GM13976 (cell line): ENCODE measurements at regions not wholly inside any gene's neighbourhood (a gene's known extent, or its start where the extent isn't known, plus 50 kb on each side); places are given as distances from the start of the nearest gene placed in this dataset.
"Not testable (repeated sequence)": the region's sequence is repeated elsewhere in the genome, so short reads cannot be mapped to it uniquely, and the experiment has no call there.

Experiments
- DNase-seq: peaks from one replicate; pipeline ENCODE4 v3.0.0; 2012; ENCODE audit warnings: low spot score
- in situ Hi-C: fragments of 300-500 bp; cut with MboI; formaldehyde crosslinking; loops from one replicate; pipeline ENCODE4 v1.12.0; 2022; ENCODE audit warnings: low sequenced_read_pairs, mixed read lengths, inconsistent platforms; ENCODE audit not compliant: unreplicated experiment
- TF ChIP-seq, protein P1 (sequence below): IDR thresholded peaks from 2 replicates; pipeline ENCODE4 v1.5.1; 2012; ENCODE audit warnings: borderline replicate concordance, mild to moderate bottlenecking; ENCODE audit not compliant: insufficient read depth; ENCODE audit errors: extremely low read depth, missing control alignments, control extremely low read depth

DNA sequence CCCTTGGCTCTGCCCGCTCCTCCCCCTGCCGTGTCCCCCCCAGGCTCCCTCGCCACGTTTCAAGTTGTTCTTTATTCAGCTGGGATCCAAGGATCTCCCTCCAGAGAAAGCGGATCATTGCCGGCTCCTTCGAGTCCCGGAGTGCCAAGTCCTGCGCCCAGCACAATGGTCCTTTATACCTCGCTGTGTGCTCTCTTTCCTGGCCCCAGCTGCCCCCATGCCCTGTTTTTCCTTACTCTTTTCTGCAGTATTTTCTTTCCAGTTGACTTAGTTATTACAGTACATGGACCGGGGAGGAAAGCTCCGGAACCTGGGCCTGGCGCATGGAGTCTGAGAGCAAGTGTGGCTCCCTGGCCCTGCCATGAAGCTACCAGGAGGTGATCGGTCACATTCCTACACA, 88.1 kb upstream of the KMT2C start:
- DNase-seq: no peak
- in situ Hi-C loops: no loop called here
- TF ChIP-seq, protein P1, sequence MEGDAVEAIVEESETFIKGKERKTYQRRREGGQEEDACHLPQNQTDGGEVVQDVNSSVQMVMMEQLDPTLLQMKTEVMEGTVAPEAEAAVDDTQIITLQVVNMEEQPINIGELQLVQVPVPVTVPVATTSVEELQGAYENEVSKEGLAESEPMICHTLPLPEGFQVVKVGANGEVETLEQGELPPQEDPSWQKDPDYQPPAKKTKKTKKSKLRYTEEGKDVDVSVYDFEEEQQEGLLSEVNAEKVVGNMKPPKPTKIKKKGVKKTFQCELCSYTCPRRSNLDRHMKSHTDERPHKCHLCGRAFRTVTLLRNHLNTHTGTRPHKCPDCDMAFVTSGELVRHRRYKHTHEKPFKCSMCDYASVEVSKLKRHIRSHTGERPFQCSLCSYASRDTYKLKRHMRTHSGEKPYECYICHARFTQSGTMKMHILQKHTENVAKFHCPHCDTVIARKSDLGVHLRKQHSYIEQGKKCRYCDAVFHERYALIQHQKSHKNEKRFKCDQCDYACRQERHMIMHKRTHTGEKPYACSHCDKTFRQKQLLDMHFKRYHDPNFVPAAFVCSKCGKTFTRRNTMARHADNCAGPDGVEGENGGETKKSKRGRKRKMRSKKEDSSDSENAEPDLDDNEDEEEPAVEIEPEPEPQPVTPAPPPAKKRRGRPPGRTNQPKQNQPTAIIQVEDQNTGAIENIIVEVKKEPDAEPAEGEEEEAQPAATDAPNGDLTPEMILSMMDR: no peak

DNA sequence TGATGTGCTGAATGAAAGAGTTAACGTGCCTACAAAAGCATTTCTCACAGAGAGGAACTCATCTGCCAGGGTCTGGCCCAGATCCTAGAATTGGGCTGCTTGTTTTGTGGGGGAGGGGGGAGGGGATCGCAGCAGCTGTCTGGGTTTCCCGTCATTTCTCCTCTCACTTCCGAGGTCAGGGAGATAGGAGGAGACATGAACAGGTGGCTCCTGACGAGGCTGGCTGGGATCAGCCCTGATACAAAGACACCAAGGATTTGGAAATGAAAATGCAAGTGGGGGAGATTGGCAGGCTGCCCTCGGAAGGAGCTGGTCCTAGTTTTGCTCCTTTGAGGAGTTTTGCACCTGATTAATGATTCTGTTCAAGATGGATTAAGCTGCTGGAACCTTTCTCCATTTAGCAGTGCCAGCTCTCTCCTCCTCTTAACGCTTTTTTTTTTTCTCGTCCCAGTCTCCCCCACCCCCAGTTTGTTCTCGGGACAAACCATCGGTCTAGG, 86.8 kb upstream of the KMT2C start:
- in situ Hi-C loops: no loop called here
- no peak for DNase-seq
- TF ChIP-seq, protein P1: no peak

DNA sequence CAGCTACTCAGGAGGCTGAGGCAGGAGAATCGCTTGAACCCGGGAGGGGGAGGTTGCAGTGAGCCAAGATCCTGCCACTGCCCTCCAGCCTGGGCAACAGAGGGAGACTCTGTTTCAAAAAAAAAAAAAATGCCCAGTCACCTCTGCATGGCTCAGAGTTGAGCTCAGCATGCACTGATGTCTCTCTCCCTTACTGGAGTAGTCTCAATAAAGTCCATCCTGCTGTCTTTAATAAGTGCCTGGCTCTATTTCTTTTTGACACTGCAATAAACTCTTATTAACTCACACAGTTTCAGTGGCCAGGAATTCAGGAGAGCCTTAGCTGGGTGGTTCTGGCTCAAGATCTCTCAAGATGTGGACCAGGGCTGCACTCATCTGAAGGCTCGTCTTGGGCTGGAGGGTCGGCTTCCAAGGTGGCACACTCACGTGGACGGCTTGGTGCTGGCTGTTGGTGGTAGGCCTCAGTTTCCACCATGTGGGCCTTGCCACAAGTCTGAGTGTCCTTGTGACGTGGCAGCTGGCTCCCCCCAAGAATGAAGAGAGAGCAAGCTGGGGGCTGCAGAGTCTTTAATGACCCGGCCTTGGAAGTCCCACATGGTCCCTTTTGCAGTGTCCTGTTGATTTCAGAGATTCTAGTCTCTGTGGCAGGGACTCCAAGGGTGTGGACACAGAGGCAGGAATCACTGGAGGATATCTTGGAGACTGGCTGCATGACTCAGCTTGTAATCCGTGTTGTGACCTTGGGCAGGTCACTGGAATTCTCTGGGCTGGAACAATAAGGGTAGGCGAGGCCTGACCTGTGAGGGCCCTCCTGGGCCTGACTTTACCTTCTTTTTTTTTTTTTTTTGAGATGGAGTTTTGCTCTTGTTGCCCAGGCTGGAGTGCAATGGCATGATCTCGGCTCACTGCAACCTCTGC, 85.9 kb upstream of the KMT2C start:
- TF ChIP-seq, protein P1: no peak
- no peak for DNase-seq
- in situ Hi-C loops: no loop called here

DNA sequence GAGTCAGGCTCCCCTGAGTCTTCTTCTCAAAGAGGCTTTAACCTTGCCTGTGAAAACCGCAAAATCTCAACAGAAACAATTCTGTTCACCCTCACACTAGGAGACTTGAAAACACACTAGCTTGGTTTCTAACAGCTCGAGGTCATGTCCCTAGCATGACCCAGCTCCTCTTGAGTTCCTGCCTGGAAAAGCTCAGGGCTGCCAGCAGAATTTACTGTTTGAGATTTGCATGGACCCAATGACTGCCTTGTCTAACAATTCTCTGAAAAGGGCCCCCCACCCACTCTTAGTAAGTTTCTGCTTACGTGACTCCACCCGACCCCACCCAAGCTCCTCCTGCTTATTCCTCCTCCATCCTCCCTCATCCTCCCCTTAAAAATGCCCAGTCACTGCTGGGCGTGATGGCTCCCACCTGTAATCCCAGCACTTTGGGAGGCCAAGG, 85.1 kb upstream of the KMT2C start:
- in situ Hi-C loops: no loop called here
- DNase-seq: no peak
- TF ChIP-seq, protein P1: no peak

DNA sequence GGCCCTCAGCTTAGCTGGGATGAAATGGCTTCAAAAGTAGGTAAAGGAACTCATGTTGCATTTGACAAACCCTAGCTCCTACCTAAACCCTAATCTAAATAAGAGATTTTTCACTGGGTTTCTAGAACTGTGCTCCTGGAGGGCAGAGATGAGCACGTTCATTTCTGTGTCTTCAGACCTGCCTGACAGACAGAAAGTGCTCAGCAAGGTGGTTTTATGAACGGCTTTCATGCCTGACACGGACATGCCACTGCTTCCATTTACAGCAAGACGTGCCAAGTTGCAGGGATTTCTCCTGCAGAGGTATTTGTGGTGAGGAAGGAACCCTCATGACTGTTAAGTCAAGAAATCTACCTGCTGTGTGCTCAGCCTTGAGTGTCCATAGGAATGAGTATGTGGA, 83.5 kb upstream of the KMT2C start:
- in situ Hi-C loops: no loop called here
- no peak for DNase-seq
- TF ChIP-seq, protein P1: no peak

DNA sequence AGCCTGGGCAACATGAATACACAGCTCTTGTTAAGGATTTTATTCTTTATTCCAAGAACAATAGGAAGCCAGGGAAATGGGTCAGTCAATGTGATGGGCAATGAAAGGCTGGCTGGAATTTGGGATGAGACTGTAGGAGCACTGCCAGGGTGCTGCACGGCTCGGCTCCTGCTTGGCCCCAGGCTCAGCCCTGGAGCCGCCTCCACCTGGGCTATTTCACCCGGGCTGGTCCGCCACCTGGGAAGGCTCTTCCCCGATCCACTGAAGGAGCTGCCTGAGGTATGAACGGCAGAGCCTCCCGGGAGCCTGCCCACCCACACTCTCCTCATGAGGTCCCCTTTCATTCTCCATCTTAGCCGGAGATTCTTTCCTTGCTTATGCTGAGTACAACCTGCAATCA, 80.4 kb upstream of the KMT2C start:
- TF ChIP-seq, protein P1: no peak
- no peak for DNase-seq
- in situ Hi-C loops: no loop called here

DNA sequence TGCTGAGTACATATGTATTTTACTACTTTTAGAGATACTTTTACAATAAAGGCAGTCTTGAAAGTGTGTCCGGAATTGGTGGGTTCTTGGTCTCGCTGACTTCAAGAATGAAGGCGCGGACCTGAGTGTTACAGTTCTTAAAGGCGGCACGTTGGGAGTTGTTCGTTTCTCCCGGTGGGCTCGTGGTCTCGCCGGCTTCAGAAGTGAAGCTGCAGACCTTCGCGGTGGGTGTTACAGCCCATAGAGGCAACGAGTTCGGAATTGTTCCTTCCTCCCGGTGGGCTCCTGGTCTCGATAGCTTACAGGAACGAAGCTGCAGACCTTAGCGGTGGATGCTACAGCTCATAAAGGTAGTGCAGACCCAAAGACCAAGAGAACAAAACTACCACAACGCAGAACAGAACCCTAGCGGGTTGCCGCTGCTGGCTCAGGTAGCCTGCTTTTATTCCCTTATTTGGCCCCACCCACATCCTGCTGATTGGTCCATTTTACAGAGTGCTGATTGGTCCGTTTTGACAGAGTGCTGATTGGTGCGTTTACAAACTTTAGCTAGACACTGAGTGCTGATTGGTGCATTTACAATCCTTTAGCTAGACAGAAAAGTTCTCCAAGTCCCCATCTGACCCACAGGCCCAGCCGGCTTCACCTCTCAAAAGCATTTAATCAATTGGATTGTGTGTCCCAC, 79.6 kb upstream of the KMT2C start:
- DNase-seq, in situ Hi-C loops: not testable (repeated sequence)
